Fibroblast of mammary gland (primary cell): ENCODE measurements at regions not wholly inside any gene's neighbourhood (a gene's known extent, or its start where the extent isn't known, plus 50 kb on each side); places are given as distances from the start of the nearest gene placed in this dataset.

ENCODE experiments used
- DNase-seq: peaks from one replicate; pipeline ENCODE4 v3.0.0-alpha.2; 2010; ENCODE audit warnings: low read depth
- H3K4me3 ChIP-seq: 2 replicates; pipeline ENCODE4 v1.5.1; 2011; ENCODE audit warnings: low read depth, mild to moderate bottlenecking, low read length, moderate library complexity; ENCODE audit not compliant: control insufficient read depth
- CTCF ChIP-seq: conservative IDR thresholded peaks from 2 replicates; pipeline ENCODE4 v1.5.1; 2011; ENCODE audit warnings: low read depth, low read length, inconsistent platforms; ENCODE audit not compliant: control insufficient read depth, insufficient read depth

DNA sequence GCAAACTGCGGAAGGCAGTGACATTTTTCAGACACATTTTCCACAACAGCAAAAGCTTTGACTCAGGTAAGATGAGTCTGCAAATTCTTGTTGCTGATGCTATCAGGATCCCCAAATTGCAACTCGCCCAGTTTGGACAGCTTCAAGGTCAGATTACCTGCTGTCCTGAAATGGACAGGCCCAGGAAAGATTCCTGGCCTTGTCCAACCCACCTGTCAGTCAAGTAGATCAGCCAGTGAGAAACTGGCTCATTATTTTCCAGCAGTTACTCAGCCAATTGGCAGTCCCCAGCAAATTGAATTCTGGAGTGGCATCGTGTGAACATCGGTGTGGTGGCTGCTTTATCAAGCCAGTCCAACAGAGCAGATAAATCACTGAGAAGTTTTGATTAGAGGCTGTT, 84.5 kb upstream of the SNAP25 start:
- no peak overlapping the region for H3K4me3 ChIP-seq
- no peak for TF ChIP-seq CTCF
- no peak for DNase-seq

GRCh38 chr20:10135438-10135837, 83.2 kb upstream of the SNAP25 start:
- DNase-seq = no peak
- TF ChIP-seq CTCF = no peak
- no peak overlapping the region for H3K4me3 ChIP-seq

DNA sequence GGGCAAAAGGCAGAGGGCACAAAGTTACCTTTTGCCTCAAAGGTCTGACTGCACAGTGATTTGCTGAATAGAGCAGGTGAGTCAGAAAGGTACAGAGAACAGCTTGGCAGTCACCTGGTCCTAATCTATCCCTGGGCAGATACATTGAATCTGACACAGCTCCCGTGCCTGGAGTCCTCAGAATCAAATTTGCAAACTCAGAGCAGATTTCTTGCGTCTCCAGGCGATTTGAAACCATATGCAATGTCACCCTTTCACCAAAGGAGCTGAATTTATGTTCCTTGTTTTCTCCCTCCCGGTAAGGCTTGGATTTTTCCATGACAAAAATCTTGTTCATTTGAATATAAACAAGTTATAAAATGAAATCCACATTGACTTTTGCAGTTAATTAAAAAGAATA, 81.6 kb upstream of the SNAP25 start:
- H3K4me3 ChIP-seq = no peak overlapping the region
- DNase-seq = no peak
- no peak for TF ChIP-seq CTCF

- H3K4me3 ChIP-seq = no peak overlapping the region
- TF ChIP-seq CTCF = no peak
- no peak for DNase-seq
Observed at GRCh38 chr20:10137533-10137932, 81.1 kb upstream of the SNAP25 start.

- TF ChIP-seq CTCF = no peak
- no peak for DNase-seq
- H3K4me3 ChIP-seq = no peak overlapping the region
Observed at GRCh38 chr20:10157549-10157948, 61.1 kb upstream of the SNAP25 start.

DNA sequence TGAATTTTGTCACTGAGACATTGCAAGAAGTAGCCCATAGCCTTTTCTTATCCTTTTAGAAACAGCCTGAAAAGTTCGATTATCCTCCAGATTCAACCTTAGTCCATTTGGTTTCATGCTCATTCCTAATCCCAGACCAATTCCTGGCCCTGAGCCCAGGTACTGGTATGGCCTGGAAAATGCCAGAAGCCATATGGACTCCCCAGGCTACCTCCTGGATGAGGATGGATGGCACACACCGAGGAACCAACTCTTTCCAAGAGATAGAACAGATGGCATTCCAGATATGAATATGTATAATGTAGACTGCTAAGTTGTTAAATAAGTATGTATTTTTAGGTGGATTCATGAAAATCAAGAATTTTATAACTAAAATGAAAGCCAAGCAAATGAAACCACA, 51.6 kb upstream of the SNAP25 start:
- no peak for TF ChIP-seq CTCF

GRCh38 chr20:10167594-10167993, 51.0 kb upstream of the SNAP25 start:
- no peak for DNase-seq
- no peak for TF ChIP-seq CTCF
- no peak overlapping the region for H3K4me3 ChIP-seq

More for the DNA sequence above, 51.6 kb upstream of the SNAP25 start:
- DNase-seq = no peak
- no peak overlapping the region for H3K4me3 ChIP-seq
